B cell (primary cell): ENCODE measurements at regions not wholly inside any gene's neighbourhood (a gene's known extent, or its start where the extent isn't known, plus 50 kb on each side); places are given as distances from the start of the nearest gene placed in this dataset.

ENCODE experiments used
- ATAC-seq: fragments of 200-7000 bp; cut with Tn5 transposase; one replicate; pipeline ENCODE4 v1.10.0; 2021; ENCODE audit warnings: low read depth, mild to moderate bottlenecking, moderate number of reproducible peaks, moderate library complexity
- CTCF ChIA-PET: fragments of 350-600 bp; sonication (Branson Sonifier 250); formaldehyde crosslinking; loops from one replicate; lab custom pipeline; 2021; ENCODE audit warnings: antibody characterized with exemption, inconsistent platforms; lab: Charles Lee
- POLR2A ChIA-PET: fragments of 350-600 bp; sonication (Branson Sonifier 250); formaldehyde crosslinking; loops from one replicate; lab custom pipeline; 2021; ENCODE audit warnings: antibody characterized with exemption; lab: Charles Lee
- DNase-seq: peaks from one replicate; pipeline ENCODE4 v3.0.0; 2013
- H2AFZ ChIP-seq: 2 replicates; pipeline ENCODE4 v1.6.1; 2012; ENCODE audit warnings: mild to moderate bottlenecking, low read depth, low read length; ENCODE audit not compliant: insufficient read depth, poor library complexity, severe bottlenecking
- H3K27ac ChIP-seq, 2 donors: 1 replicate in 1 of 2; 2 replicates in 1 of 2; pipeline ENCODE4 v1.5.1; 2012 to 2013; ENCODE audit warnings: low read length in 2 of 2, mild to moderate bottlenecking in 2 of 2, moderate library complexity in 1 of 2
- H3K27me3 ChIP-seq, 4 experiments: fragments of 200-600 bp in 1 of 4; sonication (generic) in 1 of 4; replicated peaks in 1 of 4; 1 replicate in 2 of 4; 2 replicates in 2 of 4; pipeline versions ENCODE4 v1.6.1 to v1.7.0; 2013 to 2016; ENCODE audit warnings: low read length in 3 of 4, mild to moderate bottlenecking in 2 of 4, mixed read lengths in 1 of 4, moderate library complexity in 1 of 4; ENCODE audit not compliant: insufficient read depth in 4 of 4, control insufficient read depth in 3 of 4; ENCODE audit errors: control extremely low read depth in 1 of 4
- H3K36me3 ChIP-seq, 2 experiments: replicated peaks in 1 of 2; 1 replicate in 1 of 2; 2 replicates in 1 of 2; pipeline versions ENCODE4 v1.6.1 to v1.7.1; 2013; ENCODE audit warnings: low read length in 1 of 2; ENCODE audit not compliant: insufficient read depth in 2 of 2, control insufficient read depth in 1 of 2; ENCODE audit errors: control extremely low read depth in 1 of 2, extremely low read depth in 1 of 2
- H3K4me1 ChIP-seq, 2 donors: fragments of 200-600 bp in 1 of 2; sonication (generic) in 1 of 2; 1 replicate in 1 of 2; 2 replicates in 1 of 2; pipeline versions ENCODE4 v1.5.1 to v1.6.1; 2013 to 2017; ENCODE audit warnings: low read length in 2 of 2; ENCODE audit not compliant: control insufficient read depth in 2 of 2, insufficient read depth in 2 of 2
- H3K4me2 ChIP-seq: replicated peaks from 2 replicates; pipeline ENCODE3; 2012; ENCODE audit warnings: mild to moderate bottlenecking, low read depth, low read length; ENCODE audit not compliant: poor library complexity, severe bottlenecking
- H3K4me3 ChIP-seq, 5 experiments: fragments of 200-600 bp in 1 of 5; sonication (generic) in 1 of 5; 1 replicate in 3 of 5; 2 replicates in 2 of 5; pipeline versions ENCODE4 v1.5.1 to v1.7.0; 2011 to 2016; ENCODE audit warnings: low read length in 4 of 5, mild to moderate bottlenecking in 4 of 5, low read depth in 2 of 5, control low read depth in 1 of 5, moderate library complexity in 1 of 5; ENCODE audit not compliant: insufficient read depth in 1 of 5; ENCODE audit errors: control extremely low read depth in 1 of 5, extremely low read depth in 1 of 5
- H3K79me2 ChIP-seq: fragments of 200-600 bp; sonication (generic); one replicate; pipeline ENCODE4 v1.6.0; 2016; ENCODE audit warnings: low read length; ENCODE audit not compliant: control insufficient read depth, insufficient read depth
- H3K9ac ChIP-seq: fragments of 200-600 bp; sonication (generic); 2 replicates; pipeline ENCODE4 v1.6.1; 2017; ENCODE audit warnings: mild to moderate bottlenecking, low read length, moderate library complexity
- H3K9me3 ChIP-seq, 3 donors: one replicate each; pipeline versions ENCODE4 v1.6.1 to v1.7.1; 2013; ENCODE audit warnings: low read length in 2 of 3; ENCODE audit not compliant: control insufficient read depth in 2 of 3, insufficient read depth in 1 of 3; ENCODE audit errors: control extremely low read depth in 1 of 3
- H4K20me1 ChIP-seq: 2 replicates; pipeline ENCODE4 v1.6.0; 2012; ENCODE audit warnings: mild to moderate bottlenecking, low read length; ENCODE audit not compliant: insufficient read depth, control insufficient read depth, poor library complexity, severe bottlenecking
- H3K27ac Mint-ChIP-seq: one replicate; pipeline ENCODE4 v1.8.0; 2021; ENCODE audit warnings: mixed read lengths
- H3K27me3 Mint-ChIP-seq: one replicate; pipeline ENCODE4 v1.8.0; 2021; ENCODE audit warnings: mixed read lengths
- H3K4me1 Mint-ChIP-seq: one replicate; pipeline ENCODE4 v1.8.0; 2021; ENCODE audit warnings: mixed read lengths
- H3K4me3 Mint-ChIP-seq: one replicate; pipeline ENCODE4 v1.8.0; 2021; ENCODE audit warnings: mixed read lengths
- H3K9me3 Mint-ChIP-seq: one replicate; pipeline ENCODE4 v1.8.0; 2022; ENCODE audit warnings: mixed read lengths; ENCODE audit not compliant: insufficient read depth
- EZH2 ChIP-seq: IDR thresholded peaks from 2 replicates; pipeline ENCODE4 v1.6.1; 2012; ENCODE audit warnings: borderline replicate concordance, low read depth, mild to moderate bottlenecking, moderate library complexity, low read length; ENCODE audit not compliant: insufficient read depth, poor library complexity, severe bottlenecking
- WGBS: methylation state at CpG from one replicate; pipeline ENCODE4 v1.1.5; 2013; ENCODE audit warnings: missing lambda C conversion rate; ENCODE audit not compliant: insufficient coverage; 5-methylcytosine and 5-hydroxymethylcytosine counted together
- intact Hi-C: fragments of 100-400 bp; cut with micrococcal nuclease; formaldehyde crosslinking; loops from one replicate; pipeline ENCODE4 v1.10.0; 2022
- TF ChIP-seq, protein P1 (sequence below): fragments of 200-600 bp; IDR thresholded peaks from one replicate; pipeline ENCODE4 v1.8.0; 2022; ENCODE audit warnings: antibody characterized with exemption, mild to moderate bottlenecking

DNA sequence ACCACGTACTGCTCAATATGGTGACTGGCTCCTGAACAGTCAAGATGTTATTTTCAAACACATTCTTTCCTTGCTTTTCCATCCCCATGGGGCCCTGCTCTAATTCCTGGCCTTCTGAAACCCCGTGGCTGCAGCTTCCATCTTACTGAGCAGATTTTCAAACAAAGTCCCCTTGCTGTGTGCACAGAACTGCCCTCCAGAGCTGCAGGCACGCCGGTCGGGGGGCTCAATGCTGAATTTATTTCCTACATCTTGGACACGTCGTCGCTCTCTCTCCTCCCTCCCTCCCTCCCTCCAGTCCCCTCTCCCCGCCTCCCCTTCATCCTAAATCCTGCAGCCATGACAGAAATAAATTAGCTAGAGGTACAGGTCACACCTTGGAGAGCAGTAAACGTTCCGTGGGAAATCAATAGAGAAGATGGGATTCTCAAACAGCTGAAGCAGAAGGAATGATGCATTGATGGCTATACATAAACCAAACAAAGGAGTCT, 243.1 kb upstream of the BLID start:
- Mint-ChIP-seq H3K4me1 (no peaks in the 10 kb centered on the region), H3K27ac (no peak overlapping the region), H3K4me3 (no peak overlapping the region), H3K27me3 (peaks cover 2% of the 10 kb centered on the region), H3K9me3 (peaks cover 4% of the 10 kb centered on the region)
- H3K4me3 ChIP-seq, result no peak overlapping the region
- H2AFZ ChIP-seq, result no peak overlapping the region
- no peak overlapping the region for H3K9ac ChIP-seq
- CTCF ChIA-PET, result no interaction called here
- ATAC-seq (no peak), DNase-seq (no peak)
- no peak overlapping the region for H3K27ac ChIP-seq
- no peaks in the 10 kb centered on the region for H4K20me1 ChIP-seq
- no peaks in the 10 kb centered on the region for H3K79me2 ChIP-seq
- H3K4me1 ChIP-seq, result no peaks in the 10 kb centered on the region
- no peaks in the 10 kb centered on the region for H3K9me3 ChIP-seq
- no peaks in the 10 kb centered on the region for H3K27me3 ChIP-seq
- H3K36me3 ChIP-seq, result no peaks in the 10 kb centered on the region
- WGBS, result 88% methylated on average over 10 of the region's 11 CpGs
- no peak for TF ChIP-seq EZH2
- TF ChIP-seq, protein P1, sequence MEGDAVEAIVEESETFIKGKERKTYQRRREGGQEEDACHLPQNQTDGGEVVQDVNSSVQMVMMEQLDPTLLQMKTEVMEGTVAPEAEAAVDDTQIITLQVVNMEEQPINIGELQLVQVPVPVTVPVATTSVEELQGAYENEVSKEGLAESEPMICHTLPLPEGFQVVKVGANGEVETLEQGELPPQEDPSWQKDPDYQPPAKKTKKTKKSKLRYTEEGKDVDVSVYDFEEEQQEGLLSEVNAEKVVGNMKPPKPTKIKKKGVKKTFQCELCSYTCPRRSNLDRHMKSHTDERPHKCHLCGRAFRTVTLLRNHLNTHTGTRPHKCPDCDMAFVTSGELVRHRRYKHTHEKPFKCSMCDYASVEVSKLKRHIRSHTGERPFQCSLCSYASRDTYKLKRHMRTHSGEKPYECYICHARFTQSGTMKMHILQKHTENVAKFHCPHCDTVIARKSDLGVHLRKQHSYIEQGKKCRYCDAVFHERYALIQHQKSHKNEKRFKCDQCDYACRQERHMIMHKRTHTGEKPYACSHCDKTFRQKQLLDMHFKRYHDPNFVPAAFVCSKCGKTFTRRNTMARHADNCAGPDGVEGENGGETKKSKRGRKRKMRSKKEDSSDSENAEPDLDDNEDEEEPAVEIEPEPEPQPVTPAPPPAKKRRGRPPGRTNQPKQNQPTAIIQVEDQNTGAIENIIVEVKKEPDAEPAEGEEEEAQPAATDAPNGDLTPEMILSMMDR, result no peak
- intact Hi-C loops, result no loop called here
- H3K4me2 ChIP-seq, result no peak overlapping the region
- POLR2A ChIA-PET, result no interaction called here

DNA sequence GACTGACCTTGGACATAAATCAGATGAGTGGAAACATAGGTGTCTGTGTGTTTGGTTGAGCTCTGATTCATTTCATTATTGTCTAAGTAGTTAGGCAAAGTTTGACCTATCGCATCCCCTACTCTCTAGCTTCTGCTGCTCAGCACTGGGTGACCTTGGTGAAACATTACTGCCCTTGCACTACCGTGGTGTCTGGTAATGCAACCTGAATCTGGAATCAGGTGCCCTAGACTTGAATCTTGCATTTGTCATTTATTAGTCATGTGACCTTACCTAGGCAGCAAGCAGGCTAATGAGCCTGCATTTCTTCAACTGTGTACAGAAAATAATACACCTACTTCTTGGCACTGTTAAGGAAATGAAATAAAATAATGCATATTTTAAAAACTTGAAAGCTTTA, 242.3 kb upstream of the BLID start:
- ChIA-PET POLR2A (no interaction called here), CTCF (no interaction called here)
- H3K4me3 Mint-ChIP-seq, result no peak overlapping the region
- Histone ChIP-seq H3K4me2 (no peak overlapping the region), H3K27me3 (no peaks in the 10 kb centered on the region), H3K4me1 (no peaks in the 10 kb centered on the region), H3K9ac (no peak overlapping the region), H3K36me3 (no peaks in the 10 kb centered on the region), H4K20me1 (no peaks in the 10 kb centered on the region), H3K79me2 (no peaks in the 10 kb centered on the region), H2AFZ (no peak overlapping the region), H3K9me3 (no peaks in the 10 kb centered on the region), H3K4me3 (no peak overlapping the region), H3K27ac (no peak overlapping the region)
- ATAC-seq, result no peak
- 100% methylated on average over 2 of the region's 2 CpGs for WGBS
- no peak overlapping the region for H3K27ac Mint-ChIP-seq
- intact Hi-C loops, result no loop called here
- peaks cover 4% of the 10 kb centered on the region for H3K9me3 Mint-ChIP-seq
- no peak for TF ChIP-seq EZH2
- TF ChIP-seq, protein P1, result no peak
- peaks cover 2% of the 10 kb centered on the region for H3K27me3 Mint-ChIP-seq
- no peaks in the 10 kb centered on the region for H3K4me1 Mint-ChIP-seq
- no peak for DNase-seq
